GM12874 (cell line): ENCODE measurements at regions not wholly inside any gene's neighbourhood (a gene's known extent, or its start where the extent isn't known, plus 50 kb on each side); places are given as distances from the start of the nearest gene placed in this dataset.

Experiments
- CTCF ChIP-seq: IDR thresholded peaks from 2 replicates; pipeline ENCODE4 v1.5.1; 2011; ENCODE audit warnings: low read depth, mild to moderate bottlenecking, control low read depth, low read length, moderate library complexity; ENCODE audit not compliant: insufficient read depth

GRCh38 chr3:5384557-5385236 lies 197.2 kb downstream of the EDEM1 start:
- TF ChIP-seq CTCF: no peak

GRCh38 chr3:5388091-5388490 lies 200.6 kb downstream of the EDEM1 start:
- no peak for TF ChIP-seq CTCF

- TF ChIP-seq CTCF: no peak
Measured at GRCh38 chr3:5389057-5389456, 201.6 kb downstream of the EDEM1 start.

GRCh38 chr3:5390221-5390620 lies 202.7 kb downstream of the EDEM1 start:
- no peak for TF ChIP-seq CTCF

GRCh38 chr3:5390936-5391625 lies 203.6 kb downstream of the EDEM1 start:
- TF ChIP-seq CTCF: no peak

GRCh38 chr3:5401002-5401401 lies 213.5 kb downstream of the EDEM1 start:
- no peak for TF ChIP-seq CTCF

GRCh38 chr3:5404718-5405117 lies 217.2 kb downstream of the EDEM1 start:
- TF ChIP-seq CTCF: no peak
